CD14-positive monocyte (primary cell): ENCODE measurements at regions not wholly inside any gene's neighbourhood (a gene's known extent, or its start where the extent isn't known, plus 50 kb on each side); places are given as distances from the start of the nearest gene placed in this dataset.
"Not testable (repeated sequence)": the region's sequence is repeated elsewhere in the genome, so short reads cannot be mapped to it uniquely, and the experiment has no call there.

Source experiments
- DNase-seq, 3 donors: peaks; one replicate each; pipeline ENCODE4 v3.0.0-alpha.2; 2011 to 2022
- H2AFZ ChIP-seq: 2 replicates; pipeline ENCODE4 v1.6.0; 2012; ENCODE audit warnings: mild to moderate bottlenecking, low read depth, low read length, inconsistent platforms; ENCODE audit not compliant: insufficient read depth, poor library complexity, severe bottlenecking
- H3K27ac ChIP-seq, 2 donors: 1 replicate in 1 of 2; 2 replicates in 1 of 2; pipeline ENCODE4 v1.5.1; 2012 to 2013; ENCODE audit warnings: low read length in 2 of 2, control low read depth in 1 of 2, inconsistent platforms in 1 of 2, low read depth in 1 of 2, mild to moderate bottlenecking in 1 of 2
- H3K27me3 ChIP-seq, 2 donors: one replicate each; pipeline versions ENCODE4 v1.6.0 to v1.6.1; 2011 to 2013; ENCODE audit warnings: low read length in 2 of 2; ENCODE audit not compliant: control insufficient read depth in 2 of 2, insufficient read depth in 2 of 2
- H3K36me3 ChIP-seq, 2 donors: replicated peaks in 1 of 2; 1 replicate in 1 of 2; 2 replicates in 1 of 2; pipeline versions ENCODE4 v1.5.1 to v1.6.1; 2012 to 2013; ENCODE audit warnings: low read length in 2 of 2, control low read depth in 1 of 2, inconsistent platforms in 1 of 2, mild to moderate bottlenecking in 1 of 2; ENCODE audit not compliant: insufficient read depth in 2 of 2, control insufficient read depth in 1 of 2
- H3K4me1 ChIP-seq, 2 donors: 1 replicate in 1 of 2; 2 replicates in 1 of 2; pipeline versions ENCODE4 v1.5.1 to v1.6.1; 2012 to 2013; ENCODE audit warnings: low read length in 2 of 2, control low read depth in 1 of 2, inconsistent platforms in 1 of 2, mild to moderate bottlenecking in 1 of 2, moderate library complexity in 1 of 2; ENCODE audit not compliant: insufficient read depth in 2 of 2, control insufficient read depth in 1 of 2
- H3K4me2 ChIP-seq: replicated peaks from 2 replicates; pipeline ENCODE3; 2012; ENCODE audit warnings: low read length, moderate library complexity, mild to moderate bottlenecking; ENCODE audit not compliant: poor library complexity, severe bottlenecking; ENCODE audit errors: extremely low read depth
- H3K4me3 ChIP-seq, 3 experiments: fragments of 200-600 bp in 1 of 3; sonication (generic) in 1 of 3; replicated peaks in 1 of 3; 1 replicate in 2 of 3; 2 replicates in 1 of 3; pipeline ENCODE4 v1.5.1; 2011 to 2013; ENCODE audit warnings: low read length in 3 of 3, mild to moderate bottlenecking in 3 of 3, control low read depth in 2 of 3, low read depth in 2 of 3, inconsistent platforms in 1 of 3, moderate library complexity in 1 of 3
- H3K79me2 ChIP-seq: 2 replicates; pipeline ENCODE4 v1.6.0; 2012; ENCODE audit warnings: mild to moderate bottlenecking, control low read depth, inconsistent platforms, low read length, moderate library complexity; ENCODE audit not compliant: insufficient read depth
- H3K9ac ChIP-seq: 2 replicates; pipeline ENCODE4 v1.6.0; 2017; ENCODE audit warnings: low read length, mild to moderate bottlenecking; ENCODE audit not compliant: insufficient read depth, poor library complexity, severe bottlenecking
- H3K9me3 ChIP-seq, 2 donors: replicated peaks in 1 of 2; 1 replicate in 1 of 2; 2 replicates in 1 of 2; pipeline versions ENCODE4 v1.5.1 to v1.6.1; 2012 to 2013; ENCODE audit warnings: low read length in 2 of 2, control low read depth in 1 of 2; ENCODE audit not compliant: control insufficient read depth in 1 of 2, insufficient read depth in 1 of 2
- H4K20me1 ChIP-seq: 2 replicates; pipeline ENCODE4 v1.6.0; 2012; ENCODE audit warnings: mild to moderate bottlenecking, low read length, control low read depth, moderate library complexity; ENCODE audit not compliant: insufficient read depth
- H3K27ac Mint-ChIP-seq, 7 donors: one replicate each; pipeline ENCODE4 v1.8.0; 2020; ENCODE audit warnings: mild to moderate bottlenecking in 7 of 7, mixed read lengths in 7 of 7, moderate library complexity in 6 of 7, inconsistent platforms in 2 of 7
- H3K27me3 Mint-ChIP-seq, 3 donors: one replicate each; pipeline ENCODE4 v1.8.0; 2021 to 2022; ENCODE audit warnings: low read depth in 3 of 3, mild to moderate bottlenecking in 3 of 3, mixed read lengths in 3 of 3, moderate library complexity in 3 of 3, inconsistent platforms in 1 of 3
- H3K36me3 Mint-ChIP-seq, 2 donors: one replicate each; pipeline ENCODE4 v1.8.0; 2020; ENCODE audit warnings: mixed read lengths in 2 of 2, inconsistent platforms in 1 of 2, mild to moderate bottlenecking in 1 of 2
- H3K4me1 Mint-ChIP-seq: one replicate; pipeline ENCODE4 v1.8.0; 2020; ENCODE audit warnings: mild to moderate bottlenecking, mixed read lengths
- H3K4me3 Mint-ChIP-seq, 2 donors: one replicate each; pipeline ENCODE4 v1.8.0; 2020; ENCODE audit warnings: mild to moderate bottlenecking in 2 of 2, mixed read lengths in 2 of 2, moderate library complexity in 1 of 2
- H3K9me3 Mint-ChIP-seq, 7 donors: one replicate each; pipeline ENCODE4 v1.8.0; 2020 to 2022; ENCODE audit warnings: mixed read lengths in 7 of 7, mild to moderate bottlenecking in 6 of 7, moderate library complexity in 6 of 7, inconsistent platforms in 2 of 7
- CTCF ChIP-seq: fragments of 200-600 bp; IDR thresholded peaks from one replicate; pipeline ENCODE4 v1.8.0; 2022; ENCODE audit warnings: antibody characterized with exemption, mild to moderate bottlenecking
- WGBS: methylation state at CpG from one replicate; pipeline ENCODE4 v1.1.5; 2013; ENCODE audit warnings: missing lambda C conversion rate; ENCODE audit not compliant: insufficient coverage; 5-methylcytosine and 5-hydroxymethylcytosine counted together
- intact Hi-C, 2 donors: fragments of 100-400 bp; cut with micrococcal nuclease; formaldehyde crosslinking; loops; one replicate each; pipeline versions ENCODE4 v1.15.0 to v1.15.1; 2023

GRCh38 chr2:132255714-132256113 is 94.0 kb upstream of the ANKRD30BL start:
- peaks cover 25 to 53% (median 38%) of the 10 kb centered on the region in 7 donors for H3K9me3 Mint-ChIP-seq
- intact Hi-C loops: no loop called here
- Histone ChIP-seq H3K79me2 (no peaks in the 10 kb centered on the region), H3K36me3 (no peaks in the 10 kb centered on the region), H2AFZ (no peak overlapping the region), H3K4me1 (no peaks in the 10 kb centered on the region), H3K27ac (no peak overlapping the region), H3K4me2 (no peak overlapping the region), H3K4me3 (no peak overlapping the region), H3K9ac (no peak overlapping the region), H3K9me3 (peaks cover 17 to 38% of the 10 kb centered on the region in 2 donors), H3K27me3 (peaks cover 0 to 24% of the 10 kb centered on the region in 2 donors), H4K20me1 (no peaks in the 10 kb centered on the region)
- no peak for TF ChIP-seq CTCF
- no peak for DNase-seq
- 89% methylated on average over 2 of the region's 16 CpGs for WGBS
- no peaks in the 10 kb centered on the region for H3K36me3 Mint-ChIP-seq
- no peaks in the 10 kb centered on the region for H3K4me1 Mint-ChIP-seq
- H3K27ac Mint-ChIP-seq: no peak overlapping the region
- H3K27me3 Mint-ChIP-seq: peaks cover 28 to 45% (median 32%) of the 10 kb centered on the region in 3 donors
- H3K4me3 Mint-ChIP-seq: peak overlapping the region in 1 of 2 donors; percentile 67

DNA sequence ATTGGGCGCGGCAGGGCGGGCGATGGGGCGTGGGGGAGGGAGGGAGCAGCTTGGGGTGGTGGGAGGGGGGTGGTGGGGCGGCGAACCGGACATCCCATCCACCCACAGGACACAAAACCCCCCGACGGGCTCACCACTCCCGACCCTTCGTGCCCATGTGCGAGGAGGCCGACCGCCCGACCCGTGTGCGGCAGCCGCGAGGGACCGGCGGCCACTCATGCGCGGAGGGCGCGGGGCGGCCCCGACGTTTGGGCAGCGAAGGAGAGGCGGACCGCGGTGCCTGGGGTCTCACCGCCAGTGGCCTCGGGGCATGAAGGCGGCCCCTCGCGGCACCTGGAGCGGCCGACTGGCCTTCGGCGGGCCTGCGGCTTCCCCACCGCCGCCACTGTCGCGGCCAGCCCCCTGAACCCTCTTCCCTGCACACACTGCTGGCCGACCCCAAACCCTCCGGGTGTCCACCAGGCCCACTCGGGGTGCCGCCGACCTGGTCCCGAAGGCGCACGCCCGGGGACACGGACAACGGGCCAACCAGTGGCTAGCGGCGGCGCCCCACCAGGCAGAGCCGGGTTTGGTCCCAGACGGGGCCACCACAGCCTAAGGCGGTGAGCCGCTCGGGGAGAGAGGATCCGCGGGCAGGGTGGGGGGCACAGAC is 94.6 kb upstream of the ANKRD30BL start:
- TF ChIP-seq CTCF: no peak
- Mint-ChIP-seq H3K4me3 (no peak overlapping the region), H3K27ac (no peak overlapping the region), H3K9me3 (peaks cover 25 to 53% (median 40%) of the 10 kb centered on the region in 7 donors), H3K4me1 (no peaks in the 10 kb centered on the region), H3K36me3 (no peaks in the 10 kb centered on the region), H3K27me3 (peaks cover 28 to 45% (median 32%) of the 10 kb centered on the region in 3 donors)
- H3K27me3 ChIP-seq: peaks cover 0 to 24% of the 10 kb centered on the region in 2 donors
- no peaks in the 10 kb centered on the region for H3K79me2 ChIP-seq
- no peak overlapping the region for H3K4me2 ChIP-seq
- H3K9me3 ChIP-seq: peaks cover 17 to 38% of the 10 kb centered on the region in 2 donors
- no peak overlapping the region for H3K9ac ChIP-seq
- 22% methylated on average over 53 of the region's 68 CpGs for WGBS
- H3K27ac ChIP-seq: no peak overlapping the region
- intact Hi-C loops: no loop called here
- no peaks in the 10 kb centered on the region for H3K4me1 ChIP-seq
- no peak for DNase-seq
- H3K36me3 ChIP-seq: no peaks in the 10 kb centered on the region
- H3K4me3 ChIP-seq: no peak overlapping the region
- H4K20me1 ChIP-seq: no peaks in the 10 kb centered on the region
- H2AFZ ChIP-seq: no peak overlapping the region

DNA sequence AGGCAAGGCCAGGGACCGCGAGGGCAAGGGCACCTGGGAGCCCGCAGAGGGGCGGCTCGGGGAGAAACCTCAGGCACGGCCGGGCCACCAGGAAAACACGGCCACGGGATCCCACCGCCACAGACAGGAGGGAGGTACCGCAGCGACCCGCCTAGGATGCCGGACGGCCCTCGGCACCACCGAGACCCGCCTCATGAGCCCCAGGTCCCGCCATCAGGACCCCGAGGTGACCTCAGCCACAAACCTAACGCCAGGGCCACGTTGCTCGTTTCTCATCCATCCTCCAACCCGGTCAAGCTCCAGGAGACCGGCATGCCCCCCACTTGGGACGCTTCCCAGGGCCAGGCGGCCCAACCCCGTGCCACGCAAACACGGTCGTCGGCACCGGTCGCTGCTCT is 95.2 kb upstream of the ANKRD30BL start:
- H4K20me1 ChIP-seq, intact Hi-C loops, H3K36me3 Mint-ChIP-seq, H3K4me1 ChIP-seq, DNase-seq, H3K27ac Mint-ChIP-seq, H3K4me3 ChIP-seq, H3K79me2 ChIP-seq, H3K4me1 Mint-ChIP-seq, H3K36me3 ChIP-seq, H2AFZ ChIP-seq, H3K4me2 ChIP-seq, H3K9ac ChIP-seq, H3K27ac ChIP-seq: not testable (repeated sequence)
- peaks cover 0 to 24% of the 10 kb centered on the region in 2 donors for H3K27me3 ChIP-seq
- peaks cover 25 to 53% (median 40%) of the 10 kb centered on the region in 7 donors for H3K9me3 Mint-ChIP-seq
- peaks cover 17 to 38% of the 10 kb centered on the region in 2 donors for H3K9me3 ChIP-seq
- WGBS: 4% methylated on average over 34 of the region's 34 CpGs
- H3K4me3 Mint-ChIP-seq: peak overlapping the region in 1 of 2 donors; percentile 53
- H3K27me3 Mint-ChIP-seq: peaks cover 28 to 45% (median 32%) of the 10 kb centered on the region in 3 donors
